ENCODE measurements at regions not wholly inside any gene's neighbourhood (a gene's known extent, or its start where the extent isn't known, plus 50 kb on each side); places are given as distances from the start of the nearest gene placed in this dataset.
A peak's percentile ranks its signal among the peaks of the same experiment; 100 is the strongest.

DNA sequence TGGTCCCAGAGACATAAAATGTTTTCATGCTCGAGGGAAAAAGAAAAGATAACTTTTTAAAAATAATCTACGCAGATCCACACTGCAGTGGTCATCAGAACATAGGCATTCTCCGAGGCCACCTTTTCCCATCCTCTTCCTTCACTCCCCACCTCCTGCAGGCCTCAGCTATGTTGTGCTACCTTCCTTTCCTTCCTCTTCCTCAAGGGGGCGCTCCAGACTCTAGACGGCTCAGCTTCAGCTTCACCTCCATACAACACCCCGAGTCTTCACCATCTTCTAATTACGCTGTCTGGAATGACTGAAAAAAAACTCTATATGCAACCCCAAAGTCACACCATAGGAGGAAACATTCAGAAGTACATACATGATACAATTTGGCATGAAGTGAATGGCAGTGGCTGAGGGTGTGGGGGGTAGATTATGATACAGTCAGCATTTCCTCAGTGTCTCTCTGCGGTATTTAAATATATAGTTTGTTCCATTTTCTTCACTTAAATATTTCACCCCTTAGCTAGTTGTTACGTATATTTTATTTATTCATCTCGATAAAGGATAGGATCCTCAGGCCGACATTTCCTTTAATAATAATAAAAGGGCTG is 583.6 kb downstream of the IRS1 start:
- H3K36me3 Mint-ChIP-seq (ENCODE audit: low read depth): no peaks in the 10 kb centered on the region
- H3K27ac Mint-ChIP-seq: no peak overlapping the region
- H3K27me3 Mint-ChIP-seq: peaks cover 19% of the 10 kb centered on the region
- no peaks in the 10 kb centered on the region for H3K9me3 ChIP-seq (ENCODE audit: control insufficient read depth, low read length, poor library complexity, severe bottlenecking)
- H3K4me1 Mint-ChIP-seq: peaks cover 3% of the 10 kb centered on the region
- DNase-seq (peak; percentile 12 to 46 (median 23)), ATAC-seq (peak; percentile 88)
- no peak overlapping the region for H3K4me3 Mint-ChIP-seq

DNA sequence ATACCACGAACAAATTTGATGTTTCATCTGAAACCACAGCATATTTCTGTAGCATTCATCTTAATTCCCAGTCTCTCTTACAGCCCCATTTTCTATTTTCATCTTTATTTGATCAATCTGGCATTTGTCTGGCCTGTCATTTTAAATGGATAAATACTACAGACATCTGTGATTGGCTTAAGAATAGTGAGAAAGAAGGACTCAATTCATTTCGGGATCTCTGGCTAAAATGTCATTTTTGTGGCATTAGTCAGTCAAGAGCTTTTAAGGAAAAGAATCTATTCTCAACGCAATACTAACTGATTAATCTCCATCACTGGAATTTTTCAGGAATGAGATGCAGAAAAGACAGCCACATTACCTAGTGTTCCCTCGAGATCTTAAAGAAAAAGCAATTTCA is 585.9 kb downstream of the IRS1 start:
- no peak for ATAC-seq
- H3K4me3 Mint-ChIP-seq: no peak overlapping the region

DNA sequence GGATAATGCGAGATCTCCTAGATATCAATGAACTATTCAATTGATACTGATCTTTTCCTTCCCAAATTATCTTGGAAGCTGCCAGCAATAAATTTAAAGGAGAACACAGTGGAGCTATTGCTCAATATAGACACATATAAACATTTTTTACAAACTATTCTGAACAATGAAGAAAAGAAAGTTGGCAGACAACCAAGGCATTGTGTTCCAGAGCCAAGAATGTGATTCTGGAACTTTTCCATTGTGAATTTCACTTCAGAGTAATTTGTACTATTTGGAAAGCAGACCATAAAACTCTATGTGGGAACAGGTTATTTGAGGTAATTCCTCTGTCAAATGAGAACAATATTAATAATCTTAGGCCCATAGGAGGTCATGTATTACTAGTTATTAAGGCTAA is 588.2 kb downstream of the IRS1 start:
- DNase-seq (no peak), ATAC-seq (no peak)
- no peaks in the 10 kb centered on the region for H3K9me3 ChIP-seq (ENCODE audit: control insufficient read depth, low read length, poor library complexity, severe bottlenecking)
- H3K27me3 Mint-ChIP-seq: peaks cover 31% of the 10 kb centered on the region
- no peak overlapping the region for H3K27ac Mint-ChIP-seq
- H3K36me3 Mint-ChIP-seq (ENCODE audit: low read depth): no peaks in the 10 kb centered on the region
- no peak overlapping the region for H3K4me3 Mint-ChIP-seq
- H3K4me1 Mint-ChIP-seq: peaks cover 3% of the 10 kb centered on the region

More for the DNA sequence above, 585.9 kb downstream of the IRS1 start:
- Mint-ChIP-seq H3K27me3 (peaks cover 16% of the 10 kb centered on the region), H3K4me1 (peaks cover 3% of the 10 kb centered on the region), H3K36me3 (ENCODE audit: low read depth) (no peaks in the 10 kb centered on the region), H3K27ac (no peak overlapping the region)
- DNase-seq: no peak
- no peaks in the 10 kb centered on the region for H3K9me3 ChIP-seq (ENCODE audit: control insufficient read depth, low read length, poor library complexity, severe bottlenecking)

DNA sequence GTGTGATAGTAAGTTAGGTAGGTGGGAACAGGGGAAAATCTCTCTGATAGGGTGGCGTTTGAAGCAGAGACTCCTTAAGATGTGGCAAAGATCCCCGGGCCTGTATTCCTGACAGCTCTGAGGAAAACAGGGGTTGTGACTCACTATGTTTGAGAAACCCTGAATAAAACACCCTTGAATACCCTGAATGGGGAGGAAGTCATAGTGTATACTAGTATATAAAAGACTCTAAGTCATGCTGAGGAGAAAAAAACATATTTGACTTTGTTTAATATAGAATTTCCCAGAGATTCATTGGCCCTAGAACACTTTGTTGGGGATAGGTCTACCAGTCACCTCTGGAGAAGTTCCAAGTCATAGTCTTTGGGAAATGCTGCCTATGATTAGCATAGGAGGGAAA is 590.9 kb downstream of the IRS1 start:
- no peak overlapping the region for H3K4me3 Mint-ChIP-seq
- H3K27ac Mint-ChIP-seq: no peak overlapping the region
- ATAC-seq: no peak
- no peaks in the 10 kb centered on the region for H3K9me3 ChIP-seq (ENCODE audit: control insufficient read depth, low read length, poor library complexity, severe bottlenecking)
- peaks cover 34% of the 10 kb centered on the region for H3K27me3 Mint-ChIP-seq
- H3K36me3 Mint-ChIP-seq (ENCODE audit: low read depth): no peaks in the 10 kb centered on the region
- DNase-seq: no peak
- no peaks in the 10 kb centered on the region for H3K4me1 Mint-ChIP-seq

DNA sequence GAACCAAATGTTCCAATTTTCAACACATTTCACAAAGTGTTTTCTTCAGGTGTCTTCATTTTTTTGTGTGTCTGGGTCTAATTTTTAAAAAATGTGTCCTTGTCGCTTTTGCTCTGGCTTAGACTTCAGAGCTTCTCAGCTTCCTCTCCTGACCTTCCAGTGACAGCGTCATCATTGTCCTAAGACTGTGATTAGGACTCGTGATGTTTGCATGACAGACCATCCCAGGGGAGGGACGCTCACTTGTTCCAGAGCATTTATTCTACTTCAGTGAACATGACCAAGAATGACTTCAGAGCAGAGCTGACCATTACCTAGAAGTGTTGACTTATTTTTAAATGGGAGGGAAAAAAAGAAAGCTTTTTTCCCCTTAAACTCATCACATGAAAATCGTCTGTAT is 591.9 kb downstream of the IRS1 start:
- Mint-ChIP-seq H3K27ac (no peak overlapping the region), H3K36me3 (ENCODE audit: low read depth) (no peaks in the 10 kb centered on the region), H3K27me3 (peaks cover 31% of the 10 kb centered on the region), H3K4me1 (no peaks in the 10 kb centered on the region), H3K4me3 (no peak overlapping the region)
- no peak for ATAC-seq
- no peaks in the 10 kb centered on the region for H3K9me3 ChIP-seq (ENCODE audit: control insufficient read depth, low read length, poor library complexity, severe bottlenecking)
- DNase-seq: no peak

DNA sequence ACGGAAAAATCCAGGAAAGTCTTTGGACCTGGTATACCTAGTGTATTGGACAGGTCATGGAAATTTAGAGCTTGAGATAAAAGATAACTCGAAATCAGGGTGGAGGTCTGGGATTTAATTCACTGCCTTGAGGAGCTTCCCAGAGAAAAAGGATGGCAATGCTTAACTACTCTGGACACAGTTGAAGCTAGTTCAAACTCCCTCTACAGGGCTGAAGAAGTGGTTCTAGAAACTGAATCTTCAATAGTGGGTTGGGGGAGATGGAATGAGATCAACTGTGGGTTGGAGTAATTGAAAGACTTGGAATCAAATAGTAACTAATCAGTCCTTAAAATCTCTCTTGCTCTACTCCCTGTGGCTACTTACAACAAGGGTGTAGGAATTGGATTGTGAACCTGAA is 600.1 kb downstream of the IRS1 start:
- Mint-ChIP-seq H3K4me3 (no peak overlapping the region), H3K4me1 (no peaks in the 10 kb centered on the region), H3K27ac (no peak overlapping the region), H3K36me3 (ENCODE audit: low read depth) (no peaks in the 10 kb centered on the region), H3K27me3 (peaks cover 10% of the 10 kb centered on the region)
- ATAC-seq (no peak), DNase-seq (no peak)
- no peaks in the 10 kb centered on the region for H3K9me3 ChIP-seq (ENCODE audit: control insufficient read depth, low read length, poor library complexity, severe bottlenecking)

- Mint-ChIP-seq H3K27me3 (peaks cover 12% of the 10 kb centered on the region), H3K4me3 (no peak overlapping the region), H3K4me1 (no peaks in the 10 kb centered on the region), H3K36me3 (ENCODE audit: low read depth) (no peaks in the 10 kb centered on the region), H3K27ac (no peak overlapping the region)
- no peak for ATAC-seq
- DNase-seq: no peak
- no peaks in the 10 kb centered on the region for H3K9me3 ChIP-seq (ENCODE audit: control insufficient read depth, low read length, poor library complexity, severe bottlenecking)
Measured at GRCh38 chr2:226198956-226199355, 600.7 kb downstream of the IRS1 start.

DNA sequence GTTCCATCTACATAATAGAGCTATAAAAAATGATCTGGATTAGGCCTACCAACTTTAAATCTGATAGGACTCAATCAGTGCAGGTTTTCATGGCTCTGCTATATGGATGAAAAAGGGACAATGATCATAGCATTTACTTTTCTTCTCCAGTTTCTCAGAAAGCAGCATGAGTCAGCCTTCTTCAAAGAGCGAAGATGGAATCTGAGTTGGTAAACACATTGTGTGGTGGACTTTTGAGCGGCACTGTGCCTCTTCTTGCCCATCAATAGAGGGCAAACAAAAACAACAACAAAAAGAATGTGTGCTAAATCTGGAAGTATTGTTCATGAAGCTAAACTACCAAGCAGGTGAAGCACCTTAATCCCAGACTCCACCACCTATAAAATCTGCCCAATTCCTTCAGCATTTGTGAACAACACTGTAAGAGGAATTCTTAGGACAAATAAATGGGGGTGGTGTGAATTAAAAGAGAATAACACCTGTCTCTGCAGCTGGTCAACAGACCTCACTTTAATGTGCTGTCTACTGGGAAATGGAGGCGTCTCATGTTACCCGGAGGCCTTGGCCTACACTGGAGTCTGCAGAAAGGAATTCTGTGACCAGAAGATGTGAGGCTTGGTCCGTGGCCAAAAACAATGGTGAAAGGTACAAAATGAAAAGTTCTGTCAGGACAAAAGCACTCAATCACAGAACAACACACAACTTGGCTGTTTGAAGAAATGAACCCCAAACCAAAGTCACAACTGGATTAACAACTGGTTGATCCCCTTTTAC is 609.0 kb downstream of the IRS1 start:
- H3K27me3 Mint-ChIP-seq: peaks cover 16% of the 10 kb centered on the region
- ATAC-seq (no peak), DNase-seq (no peak)
- peaks cover 2% of the 10 kb centered on the region for H3K36me3 Mint-ChIP-seq (ENCODE audit: low read depth)
- no peak overlapping the region for H3K27ac Mint-ChIP-seq
- no peaks in the 10 kb centered on the region for H3K4me1 Mint-ChIP-seq
- no peak overlapping the region for H3K4me3 Mint-ChIP-seq
- no peaks in the 10 kb centered on the region for H3K9me3 ChIP-seq (ENCODE audit: control insufficient read depth, low read length, poor library complexity, severe bottlenecking)

- H3K36me3 Mint-ChIP-seq (ENCODE audit: low read depth): peaks cover 2% of the 10 kb centered on the region
Measured at GRCh38 chr2:226189061-226189460, 610.6 kb downstream of the IRS1 start.

DNA sequence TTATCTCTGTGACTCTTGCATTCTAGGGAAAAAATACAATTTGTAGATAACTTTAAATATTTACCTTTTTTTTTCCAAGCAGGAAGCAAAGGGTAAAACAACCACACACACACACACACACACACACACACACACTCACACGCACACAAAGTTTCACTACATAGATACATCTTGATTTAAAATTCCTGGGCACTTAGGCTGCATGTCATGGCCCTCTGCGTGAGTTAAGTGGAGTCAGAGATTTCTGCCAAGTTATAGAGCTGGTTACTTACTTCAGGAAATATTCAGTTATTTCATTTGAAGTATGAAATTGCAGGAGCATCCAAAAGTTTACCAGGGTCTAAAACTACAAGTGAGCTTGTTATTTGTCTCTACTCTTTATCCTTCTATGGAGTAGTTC is 612.0 kb downstream of the IRS1 start:
- H3K4me1 Mint-ChIP-seq: no peaks in the 10 kb centered on the region
- H3K9me3 ChIP-seq (ENCODE audit: control insufficient read depth, low read length, poor library complexity, severe bottlenecking): no peaks in the 10 kb centered on the region
- H3K4me3 Mint-ChIP-seq: no peak overlapping the region
- H3K36me3 Mint-ChIP-seq (ENCODE audit: low read depth): peaks cover 2% of the 10 kb centered on the region
- H3K27me3 Mint-ChIP-seq: peaks cover 16% of the 10 kb centered on the region
- DNase-seq (no peak), ATAC-seq (no peak)
- no peak overlapping the region for H3K27ac Mint-ChIP-seq

More at GRCh38 chr2:226189061-226189460, 610.6 kb downstream of the IRS1 start:
- DNase-seq: no peak
- ATAC-seq: no peak
- H3K27ac Mint-ChIP-seq: no peak overlapping the region
- peaks cover 16% of the 10 kb centered on the region for H3K27me3 Mint-ChIP-seq
- H3K4me3 Mint-ChIP-seq: no peak overlapping the region
- H3K9me3 ChIP-seq (ENCODE audit: control insufficient read depth, low read length, poor library complexity, severe bottlenecking): no peaks in the 10 kb centered on the region
- no peaks in the 10 kb centered on the region for H3K4me1 Mint-ChIP-seq

DNA sequence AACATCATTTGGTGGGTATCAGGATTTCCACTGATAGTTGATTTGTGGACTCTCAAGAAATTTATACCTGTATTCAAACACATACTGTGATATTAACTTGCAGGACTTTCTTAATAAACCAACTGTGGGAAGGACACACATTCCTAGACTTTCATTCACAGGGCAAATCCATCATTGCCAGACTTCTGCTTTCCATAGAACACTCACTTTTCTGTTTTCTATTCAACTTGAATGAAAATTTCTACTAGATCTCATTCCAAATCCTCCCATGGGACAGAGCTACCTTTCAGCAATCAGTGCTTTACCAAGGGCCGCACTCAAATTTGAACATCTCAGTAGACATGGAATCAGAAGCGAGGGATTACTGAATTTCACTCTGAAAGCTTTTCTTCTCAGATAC is 612.5 kb downstream of the IRS1 start:
- ATAC-seq: no peak

GRCh38 chr2:226185616-226186211 is 613.9 kb downstream of the IRS1 start:
- peaks cover 2% of the 10 kb centered on the region for H3K36me3 Mint-ChIP-seq (ENCODE audit: low read depth)
- no peak overlapping the region for H3K4me3 Mint-ChIP-seq
- no peaks in the 10 kb centered on the region for H3K9me3 ChIP-seq (ENCODE audit: control insufficient read depth, low read length, poor library complexity, severe bottlenecking)
- H3K27ac Mint-ChIP-seq: no peak overlapping the region
- DNase-seq (no peak), ATAC-seq (no peak)
- peaks cover 12% of the 10 kb centered on the region for H3K27me3 Mint-ChIP-seq
- H3K4me1 Mint-ChIP-seq: no peaks in the 10 kb centered on the region

More for the DNA sequence above, 612.5 kb downstream of the IRS1 start:
- no peaks in the 10 kb centered on the region for H3K4me1 Mint-ChIP-seq
- H3K4me3 Mint-ChIP-seq: no peak overlapping the region
- no peak for DNase-seq
- peaks cover 16% of the 10 kb centered on the region for H3K27me3 Mint-ChIP-seq
- H3K9me3 ChIP-seq (ENCODE audit: control insufficient read depth, low read length, poor library complexity, severe bottlenecking): no peaks in the 10 kb centered on the region
- H3K36me3 Mint-ChIP-seq (ENCODE audit: low read depth): peaks cover 2% of the 10 kb centered on the region
- no peak overlapping the region for H3K27ac Mint-ChIP-seq

- no peaks in the 10 kb centered on the region for H3K9me3 ChIP-seq (ENCODE audit: control insufficient read depth, low read length, poor library complexity, severe bottlenecking)
- ATAC-seq (no peak), DNase-seq (no peak)
- no peaks in the 10 kb centered on the region for H3K4me1 Mint-ChIP-seq
- H3K27me3 Mint-ChIP-seq: peaks cover 12% of the 10 kb centered on the region
- no peak overlapping the region for H3K27ac Mint-ChIP-seq
- H3K4me3 Mint-ChIP-seq: no peak overlapping the region
- peaks cover 2% of the 10 kb centered on the region for H3K36me3 Mint-ChIP-seq (ENCODE audit: low read depth)
Measured at GRCh38 chr2:226184940-226185615, 614.5 kb downstream of the IRS1 start.
